Activated CD8-positive, alpha-beta memory T cell treated with anti-CD3 and anti-CD28 coated beads, Interleukin-2, amount 50 U/mL, for 1 hour (primary cell): ENCODE measurements at regions not wholly inside any gene's neighbourhood (a gene's known extent, or its start where the extent isn't known, plus 50 kb on each side); places are given as distances from the start of the nearest gene placed in this dataset.

Experiments
- DNase-seq: peaks from one replicate; pipeline ENCODE4 v3.0.0-alpha.2; 2020; ENCODE audit errors: extremely low read depth

DNA sequence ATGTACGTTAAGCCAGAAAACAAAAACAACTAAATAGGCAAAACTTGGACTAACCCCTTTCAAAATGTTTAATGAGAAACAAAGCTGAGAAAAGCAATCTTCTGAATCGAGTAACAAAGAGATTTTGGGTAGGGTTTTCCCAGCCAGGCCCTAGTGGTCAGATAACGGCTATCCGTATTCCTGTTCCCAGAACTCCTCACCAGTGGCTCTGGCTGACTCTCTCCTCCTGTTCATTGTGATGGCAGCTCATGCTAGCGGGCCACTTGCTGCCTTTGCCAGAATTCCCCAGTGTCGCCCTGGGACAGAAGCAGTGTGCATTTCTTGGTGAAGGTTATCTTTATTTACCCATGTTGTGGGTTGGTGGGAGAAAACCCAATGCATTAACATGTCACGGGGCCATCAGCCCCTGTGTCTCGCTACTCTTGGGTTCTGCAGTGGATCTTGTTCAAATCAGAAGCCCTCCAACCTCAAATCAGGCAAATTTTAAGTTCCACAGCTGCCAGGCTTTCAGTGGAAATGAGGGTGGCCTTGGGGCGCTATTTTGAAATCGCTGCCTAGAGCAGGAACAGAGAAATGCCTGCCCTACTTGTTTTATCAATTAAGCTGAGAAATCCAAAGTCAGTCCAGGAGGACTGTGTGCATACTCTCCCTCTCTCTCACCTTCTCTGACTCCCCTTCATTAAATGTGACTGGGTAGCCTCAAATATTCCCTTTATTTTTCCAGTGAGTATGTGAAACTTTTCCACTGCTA, 164.5 kb upstream of the NPVF start:
- no peak for DNase-seq

- no peak for DNase-seq
These were observed 167.7 kb upstream of the NPVF start for GRCh38 chr7:25395976-25396375.

DNA sequence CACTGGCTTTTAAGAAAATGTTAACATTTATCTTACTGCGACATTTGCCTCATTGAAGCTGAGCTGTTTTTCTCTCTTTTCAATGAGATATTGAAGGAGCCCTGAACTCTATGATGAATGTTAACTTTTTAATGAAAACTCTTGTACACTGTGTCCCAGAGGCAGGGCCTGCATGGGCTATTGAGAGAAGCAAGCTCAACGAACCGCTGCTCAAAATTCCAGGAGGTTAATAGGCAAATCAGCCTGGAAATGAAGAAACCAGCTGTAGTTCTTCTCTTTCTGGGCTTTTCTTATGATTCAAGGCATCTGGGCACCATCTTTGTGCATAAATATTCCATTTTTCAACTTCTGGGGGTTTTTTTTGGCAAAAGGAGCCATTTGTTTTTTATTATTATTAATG, 168.4 kb upstream of the NPVF start:
- DNase-seq = no peak

DNA sequence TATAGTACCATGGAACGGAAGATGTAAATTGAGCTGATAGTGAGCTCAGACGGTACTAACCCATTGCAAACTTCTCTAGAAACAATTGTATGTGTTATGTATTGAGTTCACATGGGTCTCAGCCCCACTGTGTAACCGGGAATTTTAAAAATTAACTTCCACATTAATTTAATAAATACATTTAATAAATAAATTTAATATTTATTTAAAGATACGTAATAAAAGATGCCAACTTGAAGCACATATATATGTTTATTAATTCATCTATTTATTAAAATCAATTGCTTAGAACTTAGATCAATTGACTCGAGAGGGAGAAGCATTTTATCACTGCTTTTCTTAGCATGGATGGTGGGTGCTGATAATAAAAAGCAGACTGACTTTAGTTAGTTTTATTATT, 170.1 kb upstream of the NPVF start:
- DNase-seq = no peak

GRCh38 chr7:25399000-25399750, 170.9 kb upstream of the NPVF start:
- no peak for DNase-seq

DNA sequence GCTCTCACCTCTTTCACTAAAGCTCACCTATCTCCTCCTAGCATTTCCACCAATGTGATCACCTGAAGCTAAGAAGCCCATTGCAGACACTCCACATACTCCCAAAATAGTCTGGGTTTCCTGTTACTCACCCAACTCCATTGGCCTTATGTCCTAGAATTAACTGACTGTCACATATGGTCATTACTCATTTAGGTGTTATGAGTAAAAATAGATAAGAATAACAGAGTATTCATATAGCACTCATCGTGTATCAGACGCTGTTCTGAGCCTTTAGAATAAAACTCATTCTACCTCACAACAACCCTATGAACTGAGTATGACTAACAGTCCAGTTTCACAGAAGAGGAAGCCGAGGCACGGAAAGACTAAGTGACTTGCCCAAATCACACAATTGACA, 174.2 kb upstream of the NPVF start:
- no peak for DNase-seq

- no peak for DNase-seq
These were observed 177.4 kb upstream of the NPVF start for GRCh38 chr7:25405736-25406135.

DNA sequence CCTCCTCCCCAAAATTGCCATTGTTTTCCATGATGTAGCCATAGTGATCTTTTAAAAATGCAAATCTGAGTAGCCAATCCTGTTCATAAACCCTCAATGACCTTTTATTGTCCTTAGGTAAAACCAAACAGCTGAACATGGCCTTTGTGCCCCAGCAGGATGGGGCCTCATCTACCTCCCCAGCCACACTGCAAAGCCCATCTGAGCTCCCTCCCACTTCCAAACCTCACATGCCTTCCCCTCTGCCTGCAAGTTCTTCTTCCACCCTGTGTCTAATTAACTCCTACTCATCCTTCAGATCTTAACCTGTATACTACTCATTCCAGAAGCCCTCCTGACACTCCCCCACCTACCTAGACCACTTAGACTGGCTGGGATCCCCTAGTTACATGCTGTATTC, 178.8 kb upstream of the NPVF start:
- DNase-seq = no peak

DNA sequence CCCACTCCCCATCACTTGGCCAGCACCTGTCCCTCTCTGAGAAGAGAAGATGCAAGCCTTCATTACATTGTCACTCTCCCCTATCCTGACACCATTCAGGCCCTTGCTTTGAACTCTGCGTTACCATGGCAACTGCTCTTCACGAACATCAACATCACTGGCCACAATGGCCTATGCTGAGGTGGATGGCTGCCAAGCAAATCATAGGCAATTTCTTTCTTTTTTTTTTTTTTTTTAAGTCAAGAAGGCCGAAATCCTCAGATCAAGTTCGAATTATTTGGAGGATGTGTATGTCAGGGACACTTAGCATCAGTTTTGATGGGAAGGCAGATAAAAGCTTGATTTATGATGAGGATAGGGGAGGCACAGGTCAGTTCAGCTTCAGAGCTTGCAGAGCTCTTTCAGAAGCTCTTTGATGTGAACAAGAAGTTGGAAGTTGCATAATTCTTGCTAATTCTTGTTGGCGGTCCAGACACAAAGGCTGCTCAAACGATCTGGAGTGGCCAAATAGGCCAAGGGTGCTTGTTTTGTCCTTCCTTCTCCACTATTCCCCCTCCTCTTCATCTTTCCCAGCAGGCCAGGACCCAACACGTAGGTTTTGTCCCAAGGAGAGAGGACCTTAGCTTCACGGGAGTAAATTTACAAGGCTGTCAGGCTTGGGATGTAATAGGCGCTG, 179.9 kb upstream of the NPVF start:
- no peak for DNase-seq

DNA sequence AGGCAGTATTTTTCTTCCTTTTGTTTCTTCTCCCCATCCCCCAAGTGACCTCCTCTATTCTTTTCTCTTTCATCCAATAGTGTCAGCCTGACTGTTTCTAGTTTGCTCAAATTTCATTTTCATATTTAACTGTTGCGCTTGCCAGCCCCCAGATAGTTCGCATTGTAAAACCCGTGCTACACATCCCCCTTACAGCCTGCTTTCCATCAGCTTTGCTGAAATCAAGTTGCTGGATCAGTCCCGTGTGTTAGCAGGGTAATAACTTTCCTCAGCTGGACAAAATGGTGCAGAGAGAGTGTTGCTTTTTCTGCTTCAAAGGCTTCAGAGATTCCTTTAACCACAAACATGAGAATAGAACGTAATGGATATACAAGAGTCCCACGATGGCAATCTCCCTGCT, 180.6 kb upstream of the NPVF start:
- no peak for DNase-seq

- no peak for DNase-seq
These were observed 181.8 kb upstream of the NPVF start for GRCh38 chr7:25409897-25410636.

DNA sequence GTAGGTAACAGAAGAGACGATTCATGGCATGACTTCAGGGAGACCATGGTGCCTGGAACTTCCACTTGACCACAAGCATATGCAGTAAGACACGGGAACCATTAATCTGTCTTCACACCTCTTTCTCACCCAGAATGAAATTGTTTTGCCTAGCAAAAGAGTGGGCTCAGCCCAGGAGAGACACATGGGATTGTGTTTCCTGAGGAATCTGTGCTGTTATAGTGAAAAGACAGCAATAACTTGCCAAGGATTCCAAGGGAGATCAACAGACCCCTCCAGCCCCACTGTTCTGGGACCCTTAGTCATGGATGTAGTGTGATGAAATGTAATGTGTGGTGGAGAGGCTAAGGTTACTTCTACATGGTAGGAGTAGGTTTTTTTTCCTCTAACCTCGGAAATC, 192.5 kb upstream of the NPVF start:
- no peak for DNase-seq

DNA sequence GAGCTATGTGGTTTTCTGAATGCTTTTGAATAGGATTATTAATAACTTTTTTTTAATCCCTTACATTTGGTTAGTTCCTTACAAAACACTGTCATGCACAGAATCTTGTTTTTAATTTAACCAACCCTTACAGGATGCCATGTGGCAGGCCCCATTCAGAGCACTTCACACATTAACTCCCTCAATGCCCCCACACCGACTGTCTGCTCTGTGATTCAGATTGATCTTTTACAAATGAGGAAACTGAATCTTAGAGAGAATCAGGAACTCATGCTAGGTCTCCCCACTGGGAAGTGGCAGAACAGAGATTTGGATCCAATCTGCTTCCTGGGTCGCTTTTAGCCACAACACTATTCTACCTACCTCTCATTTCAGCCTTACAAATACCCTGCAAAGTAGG, 195.8 kb upstream of the NPVF start:
- DNase-seq = no peak

GRCh38 chr7:25424855-25425254, 196.6 kb upstream of the NPVF start:
- DNase-seq = no peak

- DNase-seq = no peak
These were observed 199.4 kb upstream of the NPVF start for GRCh38 chr7:25427721-25428120.

DNA sequence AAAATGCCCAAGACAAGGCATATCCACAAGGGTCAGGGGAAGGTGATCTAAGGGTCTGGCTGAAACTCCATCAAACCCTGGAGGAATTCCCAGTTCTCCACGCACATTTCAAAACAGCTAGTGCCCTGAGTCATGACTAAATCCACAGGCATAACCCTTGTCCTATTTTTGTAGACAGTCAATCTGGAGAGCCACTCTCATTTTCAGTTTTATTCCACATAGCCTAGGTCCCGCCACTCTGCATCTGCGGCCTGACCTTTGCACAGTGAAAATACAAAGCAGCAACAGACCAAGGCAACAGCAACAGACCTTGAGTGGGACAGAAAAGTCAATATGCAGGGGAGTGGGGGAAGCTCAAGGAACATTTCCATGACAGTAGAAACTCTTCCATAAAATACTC, 201.4 kb upstream of the NPVF start:
- DNase-seq = no peak

- no peak for DNase-seq
These were observed 202.1 kb upstream of the NPVF start for GRCh38 chr7:25430200-25430931.

GRCh38 chr7:25431956-25432450, 203.7 kb upstream of the NPVF start:
- no peak for DNase-seq

GRCh38 chr7:25432807-25433206, 204.5 kb upstream of the NPVF start:
- DNase-seq = no peak

DNA sequence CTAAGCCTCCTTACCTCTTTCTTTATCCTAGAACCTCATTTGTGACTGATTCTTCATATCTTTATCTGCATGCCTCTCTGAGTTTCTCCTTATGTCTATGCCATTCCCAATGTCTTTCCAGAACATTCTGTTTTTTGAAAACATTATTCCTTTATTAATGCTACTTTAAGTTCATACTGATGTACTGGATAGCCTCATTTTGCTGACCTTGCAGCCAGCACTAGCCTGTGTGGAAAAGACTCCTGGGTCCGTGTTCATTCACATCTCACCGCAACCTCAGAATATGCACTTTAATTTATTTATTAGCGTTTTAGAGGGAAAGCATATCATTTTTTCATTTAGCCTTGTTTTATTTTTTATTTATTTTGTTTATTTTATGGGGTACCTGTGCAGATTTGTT, 208.1 kb upstream of the NPVF start:
- no peak for DNase-seq

DNA sequence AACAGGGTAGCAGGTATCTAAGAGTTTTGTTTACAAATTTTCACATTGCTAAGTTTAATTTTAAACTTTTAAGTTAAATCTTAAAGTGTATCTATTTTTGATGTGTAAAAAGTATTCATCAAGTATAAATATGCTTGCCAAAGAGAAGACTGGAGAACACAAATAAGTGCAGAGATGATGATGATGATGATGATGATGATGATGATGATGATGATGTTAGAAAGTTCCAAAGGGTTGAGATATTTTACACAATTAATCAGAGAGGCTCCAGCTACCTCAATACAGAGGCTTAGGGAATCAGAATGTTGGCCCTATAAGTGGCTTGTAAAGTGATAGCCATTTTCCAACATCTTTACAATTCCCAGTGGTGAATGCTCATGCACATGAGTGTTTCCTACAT, 209.0 kb upstream of the NPVF start:
- no peak for DNase-seq
